GM12873 (cell line): ENCODE measurements at regions not wholly inside any gene's neighbourhood (a gene's known extent, or its start where the extent isn't known, plus 50 kb on each side); places are given as distances from the start of the nearest gene placed in this dataset.

Source experiments
- CTCF ChIP-seq: IDR thresholded peaks from 2 replicates; pipeline ENCODE4 v1.5.1; 2012; ENCODE audit warnings: low read depth, mild to moderate bottlenecking, moderate library complexity, low read length, control low read depth; ENCODE audit not compliant: insufficient read depth; ENCODE audit errors: missing control alignments

- TF ChIP-seq CTCF: no peak
Observed at GRCh38 chr5:122723606-122724352, 51.1 kb upstream of the SNX2 start.
